Testis (tissue), 2 donors: ENCODE measurements at regions not wholly inside any gene's neighbourhood (a gene's known extent, or its start where the extent isn't known, plus 50 kb on each side); places are given as distances from the start of the nearest gene placed in this dataset.

Experiments used
- POLR2A ChIP-seq: fragments of 450-650 bp; IDR thresholded peaks from one replicate; pipeline ENCODE4 v1.6.1; 2017; ENCODE audit warnings: antibody characterized with exemption, mild to moderate bottlenecking, moderate library complexity
- TF ChIP-seq, protein P1 (sequence below), 3 experiments: fragments of 450-650 bp in 2 of 3; fragments of 200-600 bp in 1 of 3; sonication (generic) in 1 of 3; IDR thresholded peaks; one replicate each; pipeline ENCODE4 v1.5.1; 2016 to 2019; ENCODE audit warnings: antibody characterized with exemption in 3 of 3, mild to moderate bottlenecking in 2 of 3, moderate library complexity in 1 of 3

DNA sequence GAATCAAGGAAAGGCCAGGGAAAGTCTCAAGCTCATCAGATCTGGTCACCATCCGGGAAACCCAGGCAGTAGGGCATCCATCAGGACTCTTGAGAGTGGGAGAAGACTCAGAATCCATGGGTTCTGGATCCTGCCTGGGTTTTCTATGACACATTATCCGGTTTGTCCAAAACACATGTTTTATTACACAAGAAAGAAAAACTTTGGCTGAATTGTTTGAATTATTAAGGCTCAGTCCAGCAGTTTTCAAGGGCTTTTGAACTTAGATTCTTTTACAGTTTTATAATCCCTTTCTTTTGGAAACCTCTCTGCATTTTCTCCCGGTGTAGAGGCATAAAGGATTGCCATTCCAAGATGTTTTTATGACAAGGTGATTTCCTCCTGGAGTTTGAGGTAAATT is 528.5 kb upstream of the MGMT start:
- no peak for TF ChIP-seq POLR2A
- TF ChIP-seq, protein P1, sequence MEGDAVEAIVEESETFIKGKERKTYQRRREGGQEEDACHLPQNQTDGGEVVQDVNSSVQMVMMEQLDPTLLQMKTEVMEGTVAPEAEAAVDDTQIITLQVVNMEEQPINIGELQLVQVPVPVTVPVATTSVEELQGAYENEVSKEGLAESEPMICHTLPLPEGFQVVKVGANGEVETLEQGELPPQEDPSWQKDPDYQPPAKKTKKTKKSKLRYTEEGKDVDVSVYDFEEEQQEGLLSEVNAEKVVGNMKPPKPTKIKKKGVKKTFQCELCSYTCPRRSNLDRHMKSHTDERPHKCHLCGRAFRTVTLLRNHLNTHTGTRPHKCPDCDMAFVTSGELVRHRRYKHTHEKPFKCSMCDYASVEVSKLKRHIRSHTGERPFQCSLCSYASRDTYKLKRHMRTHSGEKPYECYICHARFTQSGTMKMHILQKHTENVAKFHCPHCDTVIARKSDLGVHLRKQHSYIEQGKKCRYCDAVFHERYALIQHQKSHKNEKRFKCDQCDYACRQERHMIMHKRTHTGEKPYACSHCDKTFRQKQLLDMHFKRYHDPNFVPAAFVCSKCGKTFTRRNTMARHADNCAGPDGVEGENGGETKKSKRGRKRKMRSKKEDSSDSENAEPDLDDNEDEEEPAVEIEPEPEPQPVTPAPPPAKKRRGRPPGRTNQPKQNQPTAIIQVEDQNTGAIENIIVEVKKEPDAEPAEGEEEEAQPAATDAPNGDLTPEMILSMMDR (IDR thresholded peaks at IDR 0.05) = no peak
